NCI-H82 treated with DMSO at 0.1 percent for 48 hours (cell line): ENCODE measurements at regions not wholly inside any gene's neighbourhood (a gene's known extent, or its start where the extent isn't known, plus 50 kb on each side); places are given as distances from the start of the nearest gene placed in this dataset.

Experiments
- DNase-seq: peaks from one replicate; lab custom pipeline; 2025; ENCODE audit not compliant: unreplicated experiment; lab: John Stamatoyannopoulos, UW

GRCh38 chr15:39227001-39227400 lies 353.9 kb upstream of the THBS1 start:
- no peak for DNase-seq

GRCh38 chr15:39228889-39229288 lies 352.0 kb upstream of the THBS1 start:
- no peak for DNase-seq

GRCh38 chr15:39230205-39230907 lies 350.5 kb upstream of the THBS1 start:
- peak; percentile 73 for DNase-seq

- no peak for DNase-seq
Measured at GRCh38 chr15:39230908-39231285, 350.0 kb upstream of the THBS1 start.

GRCh38 chr15:39232512-39232911 lies 348.4 kb upstream of the THBS1 start:
- DNase-seq: no peak

- DNase-seq: no peak
Measured at GRCh38 chr15:39235084-39235795, 345.6 kb upstream of the THBS1 start.

- DNase-seq: no peak
Measured at GRCh38 chr15:39236375-39236774, 344.5 kb upstream of the THBS1 start.

GRCh38 chr15:39238443-39238842 lies 342.4 kb upstream of the THBS1 start:
- no peak for DNase-seq

GRCh38 chr15:39239562-39239961 lies 341.3 kb upstream of the THBS1 start:
- DNase-seq: no peak

- DNase-seq: no peak
Measured at GRCh38 chr15:39242345-39242744, 338.5 kb upstream of the THBS1 start.

- no peak for DNase-seq
Measured at GRCh38 chr15:39243396-39243795, 337.5 kb upstream of the THBS1 start.

- DNase-seq: no peak
Measured at GRCh38 chr15:39244776-39245175, 336.1 kb upstream of the THBS1 start.

GRCh38 chr15:39246523-39246922 lies 334.4 kb upstream of the THBS1 start:
- no peak for DNase-seq

GRCh38 chr15:39247574-39247973 lies 333.3 kb upstream of the THBS1 start:
- DNase-seq: no peak

GRCh38 chr15:39248204-39248603 lies 332.7 kb upstream of the THBS1 start:
- DNase-seq: no peak

- DNase-seq: no peak
Measured at GRCh38 chr15:39250001-39250400, 330.9 kb upstream of the THBS1 start.

- DNase-seq: no peak
Measured at GRCh38 chr15:39250460-39251186, 330.3 kb upstream of the THBS1 start.

GRCh38 chr15:39251413-39252133 lies 329.3 kb upstream of the THBS1 start:
- no peak for DNase-seq

GRCh38 chr15:39252134-39252470 lies 328.8 kb upstream of the THBS1 start:
- DNase-seq: peak; percentile 83

GRCh38 chr15:39253552-39253951 lies 327.3 kb upstream of the THBS1 start:
- DNase-seq: no peak

GRCh38 chr15:39254181-39254580 lies 326.7 kb upstream of the THBS1 start:
- DNase-seq: no peak

- peak; percentile 89 for DNase-seq
Measured at GRCh38 chr15:39255760-39256159, 325.1 kb upstream of the THBS1 start.
